ENCODE measurements at regions not wholly inside any gene's neighbourhood (a gene's known extent, or its start where the extent isn't known, plus 50 kb on each side); places are given as distances from the start of the nearest gene placed in this dataset.

DNA sequence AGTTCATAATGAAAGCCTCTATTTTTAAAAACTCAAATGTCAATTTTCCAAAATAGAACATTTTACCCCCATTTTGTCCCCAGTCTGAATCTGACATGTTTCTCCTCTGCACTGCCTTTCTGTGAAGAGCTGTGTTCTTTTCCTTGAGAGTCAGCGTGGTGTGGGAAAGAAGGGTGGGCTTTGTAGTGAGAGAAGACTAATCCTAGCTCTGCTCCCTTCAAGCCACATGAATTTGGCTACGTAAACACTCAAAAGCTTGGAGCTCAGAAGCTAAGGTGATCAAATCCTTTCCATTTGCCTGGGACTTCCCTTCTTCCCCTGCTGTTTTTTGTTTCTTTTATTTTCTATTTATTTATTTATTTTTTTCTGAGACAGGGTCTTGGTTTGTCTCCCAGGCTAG, 598.5 kb downstream of the TLR4 start (continued):
- TF ChIP-seq ZNF317 (CRISPR knock-in tag; IDR thresholded peaks at IDR 0.05; ENCODE audit: borderline replicate concordance, low read depth) (no peak), KAT7 (CRISPR knock-in tag; IDR thresholded peaks at IDR 0.05; ENCODE audit: borderline replicate concordance) (no peak), ZNF263 (CRISPR knock-in tag; IDR thresholded peaks at IDR 0.05; ENCODE audit: low read depth) (no peak)
- TF ChIP-seq, protein P1, sequence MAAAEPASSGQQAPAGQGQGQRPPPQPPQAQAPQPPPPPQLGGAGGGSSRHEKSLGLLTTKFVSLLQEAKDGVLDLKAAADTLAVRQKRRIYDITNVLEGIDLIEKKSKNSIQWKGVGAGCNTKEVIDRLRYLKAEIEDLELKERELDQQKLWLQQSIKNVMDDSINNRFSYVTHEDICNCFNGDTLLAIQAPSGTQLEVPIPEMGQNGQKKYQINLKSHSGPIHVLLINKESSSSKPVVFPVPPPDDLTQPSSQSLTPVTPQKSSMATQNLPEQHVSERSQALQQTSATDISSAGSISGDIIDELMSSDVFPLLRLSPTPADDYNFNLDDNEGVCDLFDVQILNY (CRISPR knock-in tag; IDR thresholded peaks at IDR 0.05) = no peak

DNA sequence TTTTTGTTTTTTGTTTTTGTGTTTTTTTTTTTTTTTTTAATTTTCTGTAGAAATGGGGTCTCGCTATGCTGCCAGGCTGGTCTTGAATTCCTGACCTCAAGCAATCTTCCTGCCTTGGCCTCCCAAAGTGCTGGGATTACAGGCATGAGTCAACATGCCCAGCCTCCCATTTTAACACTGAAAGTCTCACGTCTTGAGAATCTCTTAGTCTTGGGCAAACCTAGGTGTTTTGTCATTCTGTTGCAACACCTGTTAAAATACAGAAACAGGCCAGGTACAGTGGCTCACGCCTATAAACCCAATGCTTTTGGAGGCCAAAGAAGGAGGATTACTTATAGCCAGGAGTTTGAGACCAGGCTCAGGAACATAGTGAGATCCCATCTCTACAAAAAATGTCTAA, 599.0 kb downstream of the TLR4 start:
- no peak for ATAC-seq
- CTCF ChIA-PET = no interaction called here
- Mint-ChIP-seq H3K4me3 (no peak overlapping the region), H3K9me3 (no peaks in the 10 kb centered on the region), H3K4me1 (peaks cover 4% of the 10 kb centered on the region; the same call in 1 of the 2 replicates), H3K36me3 (no peaks in the 10 kb centered on the region), H3K27ac (no peak overlapping the region), H3K27me3 (ENCODE audit: low read depth) (no peaks in the 10 kb centered on the region)
- no peak for DNase-seq (ENCODE audit: low spot score)
- POLR2A ChIA-PET = no interaction called here
- no peak for TF ChIP-seq ZNF219 (CRISPR knock-in tag; IDR thresholded peaks at IDR 0.05; ENCODE audit: borderline replicate concordance)
- TF ChIP-seq, protein P2, sequence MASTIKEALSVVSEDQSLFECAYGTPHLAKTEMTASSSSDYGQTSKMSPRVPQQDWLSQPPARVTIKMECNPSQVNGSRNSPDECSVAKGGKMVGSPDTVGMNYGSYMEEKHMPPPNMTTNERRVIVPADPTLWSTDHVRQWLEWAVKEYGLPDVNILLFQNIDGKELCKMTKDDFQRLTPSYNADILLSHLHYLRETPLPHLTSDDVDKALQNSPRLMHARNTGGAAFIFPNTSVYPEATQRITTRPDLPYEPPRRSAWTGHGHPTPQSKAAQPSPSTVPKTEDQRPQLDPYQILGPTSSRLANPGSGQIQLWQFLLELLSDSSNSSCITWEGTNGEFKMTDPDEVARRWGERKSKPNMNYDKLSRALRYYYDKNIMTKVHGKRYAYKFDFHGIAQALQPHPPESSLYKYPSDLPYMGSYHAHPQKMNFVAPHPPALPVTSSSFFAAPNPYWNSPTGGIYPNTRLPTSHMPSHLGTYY (CRISPR knock-in tag; IDR thresholded peaks at IDR 0.05) = no peak

DNA sequence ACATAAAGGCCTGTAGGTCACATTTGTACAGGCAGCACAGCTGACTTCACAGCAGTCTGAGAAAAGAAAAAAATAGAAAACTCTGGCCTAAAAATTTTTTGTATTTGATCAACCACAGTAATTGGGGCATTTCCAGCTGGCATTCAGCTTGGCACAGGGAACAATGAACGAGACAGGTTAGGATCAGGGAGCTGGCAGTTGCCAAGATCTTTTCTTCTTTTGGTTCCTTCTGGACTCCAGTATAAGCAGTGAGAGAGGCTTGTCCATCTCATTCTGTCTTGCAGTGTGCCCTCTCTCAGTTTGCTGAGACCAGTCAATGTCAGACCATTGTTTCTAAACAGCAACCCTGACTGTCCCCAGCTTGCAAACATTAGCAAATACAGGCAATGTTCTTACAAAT, 601.1 kb downstream of the TLR4 start:
- Mint-ChIP-seq H3K36me3 (no peaks in the 10 kb centered on the region), H3K4me1 (no peaks in the 10 kb centered on the region), H3K4me3 (no peak overlapping the region), H3K9me3 (no peaks in the 10 kb centered on the region), H3K27me3 (ENCODE audit: low read depth) (no peaks in the 10 kb centered on the region), H3K27ac (no peak overlapping the region)
- ATAC-seq (no peak), DNase-seq (ENCODE audit: low spot score) (no peak)
- CTCF ChIA-PET = no interaction called here
- TF ChIP-seq, protein P3, sequence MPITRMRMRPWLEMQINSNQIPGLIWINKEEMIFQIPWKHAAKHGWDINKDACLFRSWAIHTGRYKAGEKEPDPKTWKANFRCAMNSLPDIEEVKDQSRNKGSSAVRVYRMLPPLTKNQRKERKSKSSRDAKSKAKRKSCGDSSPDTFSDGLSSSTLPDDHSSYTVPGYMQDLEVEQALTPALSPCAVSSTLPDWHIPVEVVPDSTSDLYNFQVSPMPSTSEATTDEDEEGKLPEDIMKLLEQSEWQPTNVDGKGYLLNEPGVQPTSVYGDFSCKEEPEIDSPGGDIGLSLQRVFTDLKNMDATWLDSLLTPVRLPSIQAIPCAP (CRISPR knock-in tag; IDR thresholded peaks at IDR 0.05) = no peak
- no peak for TF ChIP-seq NR1H2 (CRISPR knock-in tag; IDR thresholded peaks at IDR 0.05)
- no peak for TF ChIP-seq MYBL2 (CRISPR knock-in tag; IDR thresholded peaks at IDR 0.05)
- no peak for TF ChIP-seq MXD4 (CRISPR knock-in tag; IDR thresholded peaks at IDR 0.05; ENCODE audit: borderline replicate concordance)
- no peak for TF ChIP-seq ESRRA (CRISPR knock-in tag; IDR thresholded peaks at IDR 0.05; ENCODE audit: borderline replicate concordance)
- no peak for TF ChIP-seq CBFB (CRISPR knock-in tag; IDR thresholded peaks at IDR 0.05; ENCODE audit: low read depth)
- TF ChIP-seq, protein P4, sequence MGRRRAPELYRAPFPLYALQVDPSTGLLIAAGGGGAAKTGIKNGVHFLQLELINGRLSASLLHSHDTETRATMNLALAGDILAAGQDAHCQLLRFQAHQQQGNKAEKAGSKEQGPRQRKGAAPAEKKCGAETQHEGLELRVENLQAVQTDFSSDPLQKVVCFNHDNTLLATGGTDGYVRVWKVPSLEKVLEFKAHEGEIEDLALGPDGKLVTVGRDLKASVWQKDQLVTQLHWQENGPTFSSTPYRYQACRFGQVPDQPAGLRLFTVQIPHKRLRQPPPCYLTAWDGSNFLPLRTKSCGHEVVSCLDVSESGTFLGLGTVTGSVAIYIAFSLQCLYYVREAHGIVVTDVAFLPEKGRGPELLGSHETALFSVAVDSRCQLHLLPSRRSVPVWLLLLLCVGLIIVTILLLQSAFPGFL (CRISPR knock-in tag; IDR thresholded peaks at IDR 0.05; ENCODE audit: borderline replicate concordance) = no peak
- no peak for TF ChIP-seq NFYB (CRISPR knock-in tag; conservative IDR thresholded peaks at IDR 0.05; ENCODE audit: low read depth)
- TF ChIP-seq, protein P5, sequence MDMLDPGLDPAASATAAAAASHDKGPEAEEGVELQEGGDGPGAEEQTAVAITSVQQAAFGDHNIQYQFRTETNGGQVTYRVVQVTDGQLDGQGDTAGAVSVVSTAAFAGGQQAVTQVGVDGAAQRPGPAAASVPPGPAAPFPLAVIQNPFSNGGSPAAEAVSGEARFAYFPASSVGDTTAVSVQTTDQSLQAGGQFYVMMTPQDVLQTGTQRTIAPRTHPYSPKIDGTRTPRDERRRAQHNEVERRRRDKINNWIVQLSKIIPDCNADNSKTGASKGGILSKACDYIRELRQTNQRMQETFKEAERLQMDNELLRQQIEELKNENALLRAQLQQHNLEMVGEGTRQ (CRISPR knock-in tag; IDR thresholded peaks at IDR 0.05) = no peak
- no peak for TF ChIP-seq HMGA2 (CRISPR knock-in tag; IDR thresholded peaks at IDR 0.05)
- TF ChIP-seq, protein P6, sequence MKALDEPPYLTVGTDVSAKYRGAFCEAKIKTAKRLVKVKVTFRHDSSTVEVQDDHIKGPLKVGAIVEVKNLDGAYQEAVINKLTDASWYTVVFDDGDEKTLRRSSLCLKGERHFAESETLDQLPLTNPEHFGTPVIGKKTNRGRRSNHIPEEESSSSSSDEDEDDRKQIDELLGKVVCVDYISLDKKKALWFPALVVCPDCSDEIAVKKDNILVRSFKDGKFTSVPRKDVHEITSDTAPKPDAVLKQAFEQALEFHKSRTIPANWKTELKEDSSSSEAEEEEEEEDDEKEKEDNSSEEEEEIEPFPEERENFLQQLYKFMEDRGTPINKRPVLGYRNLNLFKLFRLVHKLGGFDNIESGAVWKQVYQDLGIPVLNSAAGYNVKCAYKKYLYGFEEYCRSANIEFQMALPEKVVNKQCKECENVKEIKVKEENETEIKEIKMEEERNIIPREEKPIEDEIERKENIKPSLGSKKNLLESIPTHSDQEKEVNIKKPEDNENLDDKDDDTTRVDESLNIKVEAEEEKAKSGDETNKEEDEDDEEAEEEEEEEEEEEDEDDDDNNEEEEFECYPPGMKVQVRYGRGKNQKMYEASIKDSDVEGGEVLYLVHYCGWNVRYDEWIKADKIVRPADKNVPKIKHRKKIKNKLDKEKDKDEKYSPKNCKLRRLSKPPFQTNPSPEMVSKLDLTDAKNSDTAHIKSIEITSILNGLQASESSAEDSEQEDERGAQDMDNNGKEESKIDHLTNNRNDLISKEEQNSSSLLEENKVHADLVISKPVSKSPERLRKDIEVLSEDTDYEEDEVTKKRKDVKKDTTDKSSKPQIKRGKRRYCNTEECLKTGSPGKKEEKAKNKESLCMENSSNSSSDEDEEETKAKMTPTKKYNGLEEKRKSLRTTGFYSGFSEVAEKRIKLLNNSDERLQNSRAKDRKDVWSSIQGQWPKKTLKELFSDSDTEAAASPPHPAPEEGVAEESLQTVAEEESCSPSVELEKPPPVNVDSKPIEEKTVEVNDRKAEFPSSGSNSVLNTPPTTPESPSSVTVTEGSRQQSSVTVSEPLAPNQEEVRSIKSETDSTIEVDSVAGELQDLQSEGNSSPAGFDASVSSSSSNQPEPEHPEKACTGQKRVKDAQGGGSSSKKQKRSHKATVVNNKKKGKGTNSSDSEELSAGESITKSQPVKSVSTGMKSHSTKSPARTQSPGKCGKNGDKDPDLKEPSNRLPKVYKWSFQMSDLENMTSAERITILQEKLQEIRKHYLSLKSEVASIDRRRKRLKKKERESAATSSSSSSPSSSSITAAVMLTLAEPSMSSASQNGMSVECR (CRISPR knock-in tag; IDR thresholded peaks at IDR 0.05; ENCODE audit: borderline replicate concordance) = no peak
- TF ChIP-seq SMAD3 (CRISPR knock-in tag; IDR thresholded peaks at IDR 0.05; ENCODE audit: borderline replicate concordance) = no peak
- no peak for TF ChIP-seq ZNF416 (CRISPR knock-in tag; IDR thresholded peaks at IDR 0.05)
- POLR2A ChIA-PET = no interaction called here

Measured in WTC11 (cell line).